ENCODE measurements at regions not wholly inside any gene's neighbourhood (a gene's known extent, or its start where the extent isn't known, plus 50 kb on each side); places are given as distances from the start of the nearest gene placed in this dataset.

DNA sequence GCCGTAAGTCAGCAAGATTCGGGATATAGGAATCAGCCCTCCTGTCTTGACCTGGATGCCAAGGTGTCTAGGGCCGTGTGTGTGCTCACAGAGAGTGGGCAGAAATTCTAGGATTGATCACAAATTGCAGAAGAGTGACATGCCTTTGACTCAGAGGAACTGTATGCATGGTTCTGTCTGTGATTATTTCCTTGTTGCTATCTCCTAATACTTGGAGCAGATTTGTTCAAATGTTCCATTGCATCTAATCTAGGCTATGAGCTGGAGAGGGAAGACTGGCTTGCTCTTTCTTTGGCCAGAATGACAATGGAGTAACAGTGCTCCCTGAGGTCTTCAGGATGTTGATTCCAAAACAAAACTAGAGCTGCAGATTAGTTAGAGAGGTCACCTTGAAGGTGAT, 115.0 kb downstream of the EN1 start:
- no peaks in the 10 kb centered on the region for H3K9me3 ChIP-seq (ENCODE audit: low read length)

DNA sequence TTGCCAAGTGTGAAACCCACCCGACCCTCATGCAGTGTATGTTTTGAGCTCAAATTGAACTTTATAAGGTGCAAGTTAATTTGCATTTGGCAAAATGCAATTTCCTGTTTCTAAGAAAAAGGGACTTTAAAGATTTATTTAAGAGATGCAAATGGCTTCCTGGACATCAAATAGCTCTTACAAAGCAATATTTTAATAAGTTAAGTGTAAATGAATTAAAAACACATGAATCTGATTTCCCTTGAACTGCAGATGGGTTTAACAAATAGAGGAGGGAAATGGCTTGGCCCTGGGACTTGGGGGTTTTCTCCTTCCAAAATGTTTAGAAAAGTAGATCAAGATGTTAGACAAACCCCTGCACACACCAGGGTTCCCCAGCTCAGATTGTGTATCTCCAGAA, 116.0 kb downstream of the EN1 start:
- Histone ChIP-seq H3K27ac (ENCODE audit: low read length) (no peak overlapping the region), H3K79me2 (ENCODE audit: low read length) (no peaks in the 10 kb centered on the region), H3K4me1 (ENCODE audit: low read length) (no peaks in the 10 kb centered on the region), H4K20me1 (ENCODE audit: insufficient read depth, low read depth, low read length) (no peaks in the 10 kb centered on the region), H3K36me3 (ENCODE audit: insufficient read depth, low read length) (no peaks in the 10 kb centered on the region), H3K9me2 (replicated peaks; ENCODE audit: insufficient read depth, low read length) (no peaks in the 10 kb centered on the region), H3K4me2 (ENCODE audit: low read depth, low read length, poor library complexity, severe bottlenecking) (no peak overlapping the region), H3K4me3 (ENCODE audit: low read length) (no peak overlapping the region), H2AFZ (ENCODE audit: low read length) (no peak overlapping the region), H3K27me3 (ENCODE audit: low read length) (no peaks in the 10 kb centered on the region), H3K9me3 (ENCODE audit: low read length) (no peaks in the 10 kb centered on the region), H3K9ac (ENCODE audit: low read length) (no peak overlapping the region)
- no peak for DNase-seq

More for the DNA sequence above, 115.0 kb downstream of the EN1 start:
- H3K9me2 ChIP-seq (replicated peaks; ENCODE audit: insufficient read depth, low read length), result no peaks in the 10 kb centered on the region
- H3K27me3 ChIP-seq (ENCODE audit: low read length), result no peaks in the 10 kb centered on the region
- no peaks in the 10 kb centered on the region for H3K4me1 ChIP-seq (ENCODE audit: low read length)
- H3K4me2 ChIP-seq (ENCODE audit: low read depth, low read length, poor library complexity, severe bottlenecking), result no peak overlapping the region
- no peak overlapping the region for H3K9ac ChIP-seq (ENCODE audit: low read length)
- no peaks in the 10 kb centered on the region for H3K79me2 ChIP-seq (ENCODE audit: low read length)
- no peaks in the 10 kb centered on the region for H4K20me1 ChIP-seq (ENCODE audit: insufficient read depth, low read depth, low read length)
- H3K4me3 ChIP-seq (ENCODE audit: low read length), result no peak overlapping the region
- no peaks in the 10 kb centered on the region for H3K36me3 ChIP-seq (ENCODE audit: insufficient read depth, low read length)
- H2AFZ ChIP-seq (ENCODE audit: low read length), result no peak overlapping the region
- no peak for DNase-seq
- no peak overlapping the region for H3K27ac ChIP-seq (ENCODE audit: low read length)

DNA sequence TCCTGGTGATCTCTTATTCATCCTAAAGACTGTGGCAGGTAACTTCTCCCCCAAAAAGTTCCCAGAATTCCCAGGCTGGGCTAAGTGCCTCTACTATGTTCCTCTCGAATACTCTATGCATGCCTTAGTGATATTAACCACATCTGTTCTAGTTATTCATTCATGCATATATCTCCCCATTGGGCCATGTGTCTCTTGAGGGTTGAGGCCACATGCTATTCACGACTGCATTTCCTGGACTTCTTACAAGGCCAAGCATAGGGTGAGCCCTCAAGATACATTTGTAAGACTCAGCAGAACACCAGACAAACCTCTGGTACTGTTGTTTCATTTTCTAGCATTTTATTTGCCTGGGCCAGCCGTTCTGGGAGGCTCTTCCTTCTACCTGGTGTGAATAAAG, 117.0 kb downstream of the EN1 start:
- Histone ChIP-seq H3K4me3 (ENCODE audit: low read length) (no peak overlapping the region), H3K27ac (ENCODE audit: low read length) (no peak overlapping the region), H3K4me2 (ENCODE audit: low read depth, low read length, poor library complexity, severe bottlenecking) (no peak overlapping the region), H3K27me3 (ENCODE audit: low read length) (no peaks in the 10 kb centered on the region), H3K79me2 (ENCODE audit: low read length) (no peaks in the 10 kb centered on the region), H3K36me3 (ENCODE audit: insufficient read depth, low read length) (no peaks in the 10 kb centered on the region), H3K9ac (ENCODE audit: low read length) (no peak overlapping the region), H4K20me1 (ENCODE audit: insufficient read depth, low read depth, low read length) (no peaks in the 10 kb centered on the region), H2AFZ (ENCODE audit: low read length) (no peak overlapping the region), H3K9me2 (replicated peaks; ENCODE audit: insufficient read depth, low read length) (no peaks in the 10 kb centered on the region), H3K9me3 (ENCODE audit: low read length) (no peaks in the 10 kb centered on the region), H3K4me1 (ENCODE audit: low read length) (no peaks in the 10 kb centered on the region)
- no peak for DNase-seq

DNA sequence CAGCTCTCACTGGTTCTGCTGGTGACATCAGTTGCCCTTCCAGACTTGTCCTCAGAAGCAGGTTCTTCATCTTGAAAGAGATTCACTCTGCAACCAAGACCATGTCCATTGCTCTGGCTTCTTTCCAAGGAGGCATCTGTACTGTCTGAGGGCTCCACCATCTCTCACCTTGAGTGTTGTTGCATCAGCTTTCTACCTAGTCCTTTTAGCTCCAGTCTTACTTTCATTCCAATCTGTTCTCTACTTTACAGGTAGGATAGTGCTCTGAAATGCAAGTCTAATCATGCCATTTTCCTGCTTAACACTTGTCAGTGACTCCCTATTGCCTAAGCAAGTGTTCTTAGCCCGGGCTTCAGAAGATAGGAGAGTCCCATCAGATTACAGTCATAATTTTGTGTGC, 117.7 kb downstream of the EN1 start:
- no peaks in the 10 kb centered on the region for H3K27me3 ChIP-seq (ENCODE audit: low read length)
- no peaks in the 10 kb centered on the region for H3K9me2 ChIP-seq (replicated peaks; ENCODE audit: insufficient read depth, low read length)
- H3K9me3 ChIP-seq (ENCODE audit: low read length), result no peaks in the 10 kb centered on the region
- no peak for DNase-seq
- H3K4me2 ChIP-seq (ENCODE audit: low read depth, low read length, poor library complexity, severe bottlenecking), result no peak overlapping the region
- no peaks in the 10 kb centered on the region for H3K4me1 ChIP-seq (ENCODE audit: low read length)
- H3K36me3 ChIP-seq (ENCODE audit: insufficient read depth, low read length), result no peaks in the 10 kb centered on the region
- no peak overlapping the region for H3K9ac ChIP-seq (ENCODE audit: low read length)
- no peaks in the 10 kb centered on the region for H3K79me2 ChIP-seq (ENCODE audit: low read length)
- H3K4me3 ChIP-seq (ENCODE audit: low read length), result no peak overlapping the region
- H4K20me1 ChIP-seq (ENCODE audit: insufficient read depth, low read depth, low read length), result no peaks in the 10 kb centered on the region
- H3K27ac ChIP-seq (ENCODE audit: low read length), result no peak overlapping the region
- no peak overlapping the region for H2AFZ ChIP-seq (ENCODE audit: low read length)

DNA sequence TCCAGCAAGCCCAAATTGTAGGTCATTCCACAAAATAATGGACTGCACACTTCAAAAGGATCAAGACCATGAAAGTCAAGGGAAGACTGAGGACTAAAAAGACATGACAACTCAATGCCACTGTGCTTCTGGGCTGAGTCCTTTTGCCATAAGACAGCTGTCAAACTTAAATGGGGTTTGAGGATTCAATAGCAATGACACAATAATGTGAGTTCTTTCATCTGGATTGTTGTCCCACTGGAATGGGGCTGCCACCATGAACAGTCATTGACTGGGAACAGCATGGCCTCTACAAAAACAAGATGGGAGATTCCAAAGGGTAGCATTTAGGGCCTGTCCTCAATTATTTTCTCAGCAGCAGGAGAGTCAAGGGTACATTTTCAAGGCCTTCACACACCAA, 118.5 kb downstream of the EN1 start:
- Histone ChIP-seq H3K9ac (ENCODE audit: low read length) (no peak overlapping the region), H3K9me3 (ENCODE audit: low read length) (no peaks in the 10 kb centered on the region), H3K9me2 (replicated peaks; ENCODE audit: insufficient read depth, low read length) (no peaks in the 10 kb centered on the region), H4K20me1 (ENCODE audit: insufficient read depth, low read depth, low read length) (no peaks in the 10 kb centered on the region), H3K36me3 (ENCODE audit: insufficient read depth, low read length) (no peaks in the 10 kb centered on the region), H3K27ac (ENCODE audit: low read length) (no peak overlapping the region), H2AFZ (ENCODE audit: low read length) (no peak overlapping the region), H3K27me3 (ENCODE audit: low read length) (no peaks in the 10 kb centered on the region), H3K4me3 (ENCODE audit: low read length) (no peak overlapping the region), H3K4me2 (ENCODE audit: low read depth, low read length, poor library complexity, severe bottlenecking) (no peak overlapping the region), H3K4me1 (ENCODE audit: low read length) (no peaks in the 10 kb centered on the region), H3K79me2 (ENCODE audit: low read length) (no peaks in the 10 kb centered on the region)
- no peak for DNase-seq

DNA sequence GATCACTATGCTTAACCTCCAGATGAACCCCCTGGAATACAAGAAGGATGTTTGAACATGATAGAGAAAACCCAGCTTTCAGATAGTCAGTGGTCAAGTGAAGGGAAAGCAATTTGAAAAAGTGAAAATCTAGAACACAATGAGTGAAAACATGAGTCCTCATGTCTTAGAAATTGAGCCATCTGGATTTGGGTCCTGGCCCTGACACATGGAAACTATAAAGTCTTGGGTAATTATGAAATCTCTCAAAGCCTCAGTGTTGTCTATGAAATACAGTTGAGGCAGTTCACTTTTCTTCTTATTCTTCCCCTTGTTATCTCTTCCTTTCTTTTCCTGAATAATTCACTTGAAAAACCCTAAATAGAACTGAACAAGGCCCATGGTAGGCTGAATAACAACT, 120.6 kb downstream of the EN1 start:
- Histone ChIP-seq H3K9me3 (ENCODE audit: low read length) (no peaks in the 10 kb centered on the region), H2AFZ (ENCODE audit: low read length) (no peak overlapping the region), H3K79me2 (ENCODE audit: low read length) (no peaks in the 10 kb centered on the region), H4K20me1 (ENCODE audit: insufficient read depth, low read depth, low read length) (no peaks in the 10 kb centered on the region), H3K27ac (ENCODE audit: low read length) (no peak overlapping the region), H3K4me1 (ENCODE audit: low read length) (no peaks in the 10 kb centered on the region), H3K27me3 (ENCODE audit: low read length) (no peaks in the 10 kb centered on the region), H3K4me3 (ENCODE audit: low read length) (no peak overlapping the region), H3K4me2 (ENCODE audit: low read depth, low read length, poor library complexity, severe bottlenecking) (no peak overlapping the region), H3K9me2 (replicated peaks; ENCODE audit: insufficient read depth, low read length) (no peaks in the 10 kb centered on the region), H3K36me3 (ENCODE audit: insufficient read depth, low read length) (no peaks in the 10 kb centered on the region), H3K9ac (ENCODE audit: low read length) (no peak overlapping the region)
- no peak for DNase-seq

DNA sequence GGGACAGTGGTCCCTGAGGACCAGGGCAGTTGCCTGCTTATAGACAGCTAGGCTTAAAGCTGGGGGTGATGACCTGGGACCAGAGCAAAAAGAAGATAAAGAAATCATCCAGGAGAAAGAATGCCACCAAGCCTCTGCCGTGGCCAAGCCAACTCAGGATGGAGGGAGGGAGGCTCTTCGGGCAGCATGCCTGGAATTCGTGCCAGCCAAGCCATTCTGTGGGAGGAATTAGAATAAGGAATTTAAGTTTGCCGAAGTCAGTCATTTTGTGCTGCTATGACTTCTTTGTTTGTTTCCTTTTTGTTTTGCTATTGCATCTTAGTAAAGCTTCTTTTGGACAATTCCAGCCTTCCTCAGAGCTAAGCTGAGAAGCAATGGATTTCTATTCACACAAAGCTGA, 124.1 kb downstream of the EN1 start:
- Histone ChIP-seq H3K9ac (ENCODE audit: low read length) (no peak overlapping the region), H2AFZ (ENCODE audit: low read length) (no peak overlapping the region), H3K4me1 (ENCODE audit: low read length) (no peaks in the 10 kb centered on the region), H3K27me3 (ENCODE audit: low read length) (no peaks in the 10 kb centered on the region), H3K4me3 (ENCODE audit: low read length) (no peak overlapping the region), H3K79me2 (ENCODE audit: low read length) (no peaks in the 10 kb centered on the region), H3K9me3 (ENCODE audit: low read length) (no peaks in the 10 kb centered on the region), H3K27ac (ENCODE audit: low read length) (no peak overlapping the region), H3K36me3 (ENCODE audit: insufficient read depth, low read length) (no peaks in the 10 kb centered on the region), H4K20me1 (ENCODE audit: insufficient read depth, low read depth, low read length) (no peaks in the 10 kb centered on the region), H3K9me2 (replicated peaks; ENCODE audit: insufficient read depth, low read length) (no peaks in the 10 kb centered on the region), H3K4me2 (ENCODE audit: low read depth, low read length, poor library complexity, severe bottlenecking) (no peak overlapping the region)
- no peak for DNase-seq

DNA sequence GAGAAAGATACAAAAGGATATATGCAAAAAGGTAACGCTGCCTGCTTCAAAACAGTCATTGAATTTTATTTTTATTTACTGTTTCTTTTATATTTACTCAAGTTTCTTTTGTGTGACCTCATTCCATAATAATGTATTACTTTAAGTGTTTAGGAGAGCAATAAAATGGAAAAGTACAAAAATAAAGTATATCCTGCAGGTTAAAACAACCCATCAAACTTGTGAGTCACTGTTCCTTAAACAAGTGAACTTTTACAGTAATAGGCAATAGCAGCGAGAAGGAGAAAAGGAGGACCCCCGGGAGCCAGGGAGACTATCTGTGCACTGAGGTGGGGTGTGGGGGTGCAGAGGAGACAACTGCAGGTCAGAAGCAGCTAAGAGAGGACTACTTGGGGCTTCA, 124.5 kb downstream of the EN1 start:
- H4K20me1 ChIP-seq (ENCODE audit: insufficient read depth, low read depth, low read length), result no peaks in the 10 kb centered on the region
- H3K9me2 ChIP-seq (replicated peaks; ENCODE audit: insufficient read depth, low read length), result no peaks in the 10 kb centered on the region
- H3K9me3 ChIP-seq (ENCODE audit: low read length), result no peaks in the 10 kb centered on the region
- no peak overlapping the region for H2AFZ ChIP-seq (ENCODE audit: low read length)
- H3K36me3 ChIP-seq (ENCODE audit: insufficient read depth, low read length), result no peaks in the 10 kb centered on the region
- H3K79me2 ChIP-seq (ENCODE audit: low read length), result no peaks in the 10 kb centered on the region
- H3K4me1 ChIP-seq (ENCODE audit: low read length), result no peaks in the 10 kb centered on the region
- no peak for DNase-seq
- H3K4me2 ChIP-seq (ENCODE audit: low read depth, low read length, poor library complexity, severe bottlenecking), result no peak overlapping the region
- no peak overlapping the region for H3K4me3 ChIP-seq (ENCODE audit: low read length)
- H3K9ac ChIP-seq (ENCODE audit: low read length), result no peak overlapping the region
- H3K27me3 ChIP-seq (ENCODE audit: low read length), result no peaks in the 10 kb centered on the region
- H3K27ac ChIP-seq (ENCODE audit: low read length), result no peak overlapping the region

Measured in Karpas-422 (cell line).